NCI-H2029 (cell line): ENCODE measurements at regions not wholly inside any gene's neighbourhood (a gene's known extent, or its start where the extent isn't known, plus 50 kb on each side); places are given as distances from the start of the nearest gene placed in this dataset.
"Not testable (repeated sequence)": the region's sequence is repeated elsewhere in the genome, so short reads cannot be mapped to it uniquely, and the experiment has no call there.

ENCODE experiments used
- DNase-seq: peaks from one replicate; lab custom pipeline; 2025; lab: John Stamatoyannopoulos, UW

GRCh38 chr5:27129926-27130325, 91.5 kb upstream of the CDH9 start:
- no peak for DNase-seq

DNA sequence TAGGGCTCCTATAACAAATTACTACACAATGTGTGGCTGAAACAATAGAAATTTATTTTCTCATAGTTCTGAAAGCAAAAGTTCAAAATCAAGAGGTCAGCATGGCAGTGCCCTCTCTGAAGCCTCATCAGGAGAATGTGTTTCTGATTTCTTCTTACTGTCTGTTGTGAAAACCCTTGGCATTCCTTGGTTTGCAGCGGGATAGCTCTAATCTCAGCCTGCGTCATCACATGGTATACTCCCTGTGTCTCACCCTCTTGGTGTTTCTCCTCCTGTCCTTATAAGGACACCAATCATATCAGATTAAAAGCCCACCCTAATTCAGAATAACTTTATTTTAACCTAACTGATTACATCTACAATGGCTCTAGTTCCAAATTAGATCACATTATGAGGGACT, 87.5 kb upstream of the CDH9 start:
- no peak for DNase-seq

DNA sequence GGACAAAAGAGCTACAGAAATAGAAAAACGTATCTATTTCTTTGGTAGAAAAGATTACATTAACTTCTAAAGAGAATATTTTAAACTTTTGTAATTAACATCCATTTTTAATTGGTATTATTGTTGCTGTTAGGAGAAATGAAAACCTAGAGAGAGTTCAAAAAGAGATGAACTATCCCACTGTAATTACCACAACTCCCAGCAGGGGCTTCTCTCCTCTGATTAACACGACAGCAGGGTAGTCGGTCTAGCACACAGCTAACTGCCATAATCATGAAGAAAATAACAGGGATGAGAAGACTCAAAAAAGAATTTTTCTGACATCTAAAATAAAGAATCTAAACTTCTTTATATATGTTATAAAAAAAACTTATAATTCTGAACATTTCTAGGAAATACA, 86.2 kb upstream of the CDH9 start:
- no peak for DNase-seq

- DNase-seq, result not testable (repeated sequence)
Measured at GRCh38 chr5:27119736-27120321, 81.4 kb upstream of the CDH9 start.

GRCh38 chr5:27103486-27103885, 65.1 kb upstream of the CDH9 start:
- DNase-seq, result no peak

DNA sequence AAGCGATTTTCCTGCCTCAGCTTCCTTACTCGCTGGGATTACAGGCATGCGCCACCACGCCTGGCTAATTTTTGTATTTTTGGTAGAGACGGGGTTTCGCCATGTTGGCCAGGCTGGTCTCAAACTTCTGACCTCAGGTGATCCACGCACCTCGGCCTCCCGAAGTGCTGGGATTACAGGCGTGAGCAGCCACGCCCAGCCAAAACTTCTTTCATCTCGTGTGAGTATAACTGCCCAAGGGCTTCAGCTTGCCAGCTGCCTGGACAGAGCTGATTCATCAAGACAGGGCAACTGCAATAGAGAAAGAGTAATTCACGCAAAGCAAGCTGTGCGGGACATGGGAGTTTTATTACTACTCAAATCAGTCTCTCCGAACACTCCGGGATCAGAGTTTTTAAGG, 57.4 kb upstream of the CDH9 start:
- DNase-seq, result not testable (repeated sequence)

- DNase-seq, result no peak
Measured at GRCh38 chr5:27093279-27093678, 54.9 kb upstream of the CDH9 start.

DNA sequence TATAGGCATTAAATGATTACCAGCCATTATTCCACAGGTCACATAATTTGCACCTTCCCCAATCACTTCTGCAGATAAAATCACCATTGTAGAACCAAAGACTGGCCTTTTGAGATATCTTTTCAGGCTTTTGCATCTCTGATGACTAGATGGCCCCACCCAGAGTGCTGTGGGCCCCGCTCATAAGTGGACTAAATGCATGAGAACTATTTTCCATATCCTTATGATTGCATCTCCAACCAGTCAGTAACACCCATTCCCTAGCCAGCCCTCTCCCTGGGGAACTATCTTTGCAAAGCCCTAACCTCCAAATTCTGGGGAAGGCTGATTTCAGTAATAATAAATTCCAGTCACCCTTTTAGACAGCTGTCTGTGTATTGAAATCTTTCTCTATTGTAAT, 53.5 kb upstream of the CDH9 start:
- DNase-seq, result no peak

GRCh38 chr5:27088822-27089221, 50.4 kb upstream of the CDH9 start:
- not testable (repeated sequence) for DNase-seq
